ENCODE measurements at regions not wholly inside any gene's neighbourhood (a gene's known extent, or its start where the extent isn't known, plus 50 kb on each side); places are given as distances from the start of the nearest gene placed in this dataset.

DNA sequence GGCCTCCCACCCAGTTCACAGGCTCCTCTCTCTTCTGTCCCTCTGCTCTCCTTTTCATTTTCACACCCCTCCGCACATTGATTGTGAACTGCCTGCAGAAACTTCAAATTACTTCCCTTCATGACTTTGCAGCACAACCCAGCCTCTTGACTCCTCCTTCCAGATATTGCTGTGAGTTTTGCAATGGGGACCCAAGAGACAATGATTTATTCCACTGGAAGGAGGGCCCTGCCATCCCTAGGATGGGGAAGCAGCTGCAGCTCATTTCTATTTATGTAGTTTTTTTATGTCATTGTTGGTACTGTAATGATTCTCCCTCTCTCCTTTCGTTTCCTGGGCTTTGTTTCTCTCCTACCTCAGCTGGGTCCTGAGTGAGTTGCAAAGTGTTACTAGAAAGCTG is 364.9 kb downstream of the ICE1 start:
- CTCF ChIA-PET = interaction anchor here (0.8 kb wide), 1 partner anchor 16 kb away, joined by 3 read pairs; no protein-coding TSS in a partner anchor
- Histone ChIP-seq H3K27ac (ENCODE audit: insufficient read depth, low read depth, low read length) (no peak overlapping the region), H4K20me1 (replicated peaks; ENCODE audit: control insufficient read depth, extremely low read depth, insufficient read depth, low read length) (no peaks in the 10 kb centered on the region), H3K9ac (replicated peaks; ENCODE audit: extremely low read depth, insufficient read depth, low read length) (no peak overlapping the region), H2AFZ (ENCODE audit: low read depth, low read length) (no peak overlapping the region), H3K9me1 (replicated peaks; ENCODE audit: control insufficient read depth, extremely low read depth, insufficient read depth, low read length) (no peaks in the 10 kb centered on the region), H3K36me3 (ENCODE audit: control insufficient read depth in 2 of 2, extremely low read depth in 1 of 2, insufficient read depth in 2 of 2, low read length in 2 of 2) (no peaks in the 10 kb centered on the region), H3K9me3 (replicated peaks; ENCODE audit: control insufficient read depth, insufficient read depth, low read length) (no peaks in the 10 kb centered on the region), H3K4me3 (replicated peaks in 1 of 3; ENCODE audit: insufficient read depth in 1 of 3, low read depth in 1 of 3, low read length in 3 of 3) (no peak overlapping the region), H3K79me2 (ENCODE audit: control insufficient read depth, insufficient read depth, low read length) (no peaks in the 10 kb centered on the region), H3K4me1 (ENCODE audit: control insufficient read depth, extremely low read depth, insufficient read depth, low read length) (no peaks in the 10 kb centered on the region), H3K4me2 (ENCODE audit: insufficient read depth, low read length) (no peak overlapping the region), H3K27me3 (ENCODE audit: control insufficient read depth in 2 of 2, insufficient read depth in 2 of 2, low read length in 2 of 2) (no peaks in the 10 kb centered on the region)
- POLR2A ChIA-PET = no interaction called here
- no peak for TF ChIP-seq GATA2 (IDR thresholded peaks at IDR 0.05; ENCODE audit: insufficient read depth, insufficient read length, low read depth, low read length)
- no peak for TF ChIP-seq EZH2 (IDR thresholded peaks at IDR 0.05; ENCODE audit: borderline replicate concordance, low read depth, low read length, severe bottlenecking)
- no peak for TF ChIP-seq MAX (IDR thresholded peaks at IDR 0.05; ENCODE audit: insufficient read depth, insufficient read length)
- TF ChIP-seq FOS (IDR thresholded peaks at IDR 0.05; ENCODE audit: borderline replicate concordance, insufficient read depth, low read length) = no peak
- TF ChIP-seq MYC (IDR thresholded peaks at IDR 0.05; ENCODE audit: low read depth, low read length) = no peak
- TF ChIP-seq JUN (IDR thresholded peaks at IDR 0.05; ENCODE audit: borderline replicate concordance, insufficient read depth, insufficient read length, low read depth) = no peak
- no peak for TF ChIP-seq POLR2A (IDR thresholded peaks at IDR 0.05; ENCODE audit: low read depth, low read length)
- no peak for TF ChIP-seq POLR2AphosphoS5 (IDR thresholded peaks at IDR 0.05; ENCODE audit: insufficient read depth, low read depth, low read length)
- TF ChIP-seq, protein P1, sequence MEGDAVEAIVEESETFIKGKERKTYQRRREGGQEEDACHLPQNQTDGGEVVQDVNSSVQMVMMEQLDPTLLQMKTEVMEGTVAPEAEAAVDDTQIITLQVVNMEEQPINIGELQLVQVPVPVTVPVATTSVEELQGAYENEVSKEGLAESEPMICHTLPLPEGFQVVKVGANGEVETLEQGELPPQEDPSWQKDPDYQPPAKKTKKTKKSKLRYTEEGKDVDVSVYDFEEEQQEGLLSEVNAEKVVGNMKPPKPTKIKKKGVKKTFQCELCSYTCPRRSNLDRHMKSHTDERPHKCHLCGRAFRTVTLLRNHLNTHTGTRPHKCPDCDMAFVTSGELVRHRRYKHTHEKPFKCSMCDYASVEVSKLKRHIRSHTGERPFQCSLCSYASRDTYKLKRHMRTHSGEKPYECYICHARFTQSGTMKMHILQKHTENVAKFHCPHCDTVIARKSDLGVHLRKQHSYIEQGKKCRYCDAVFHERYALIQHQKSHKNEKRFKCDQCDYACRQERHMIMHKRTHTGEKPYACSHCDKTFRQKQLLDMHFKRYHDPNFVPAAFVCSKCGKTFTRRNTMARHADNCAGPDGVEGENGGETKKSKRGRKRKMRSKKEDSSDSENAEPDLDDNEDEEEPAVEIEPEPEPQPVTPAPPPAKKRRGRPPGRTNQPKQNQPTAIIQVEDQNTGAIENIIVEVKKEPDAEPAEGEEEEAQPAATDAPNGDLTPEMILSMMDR (IDR thresholded peaks at IDR 0.05; ENCODE audit: extremely low read depth in 1 of 2, insufficient read depth in 1 of 2, low read depth in 1 of 2, low read length in 2 of 2) = no peak
- dilution Hi-C loops (cut with MboI; ENCODE audit: extremely low pct_ligation_motif_present, low sequenced_read_pairs) (no loop called here), intact Hi-C loops (cut with micrococcal nuclease) (no loop called here)
- BruUV-seq (replicated peaks) = no TSS peak
- FAIRE-seq = no peak
- DNase-seq (ENCODE audit: low read depth, low spot score) = no peak
